AG08395 (cell line): ENCODE measurements at regions not wholly inside any gene's neighbourhood (a gene's known extent, or its start where the extent isn't known, plus 50 kb on each side); places are given as distances from the start of the nearest gene placed in this dataset.

Source experiments
- DNase-seq: peaks from one replicate; pipeline ENCODE4 v3.0.0; 2012; ENCODE audit warnings: mixed read lengths, low spot score

DNA sequence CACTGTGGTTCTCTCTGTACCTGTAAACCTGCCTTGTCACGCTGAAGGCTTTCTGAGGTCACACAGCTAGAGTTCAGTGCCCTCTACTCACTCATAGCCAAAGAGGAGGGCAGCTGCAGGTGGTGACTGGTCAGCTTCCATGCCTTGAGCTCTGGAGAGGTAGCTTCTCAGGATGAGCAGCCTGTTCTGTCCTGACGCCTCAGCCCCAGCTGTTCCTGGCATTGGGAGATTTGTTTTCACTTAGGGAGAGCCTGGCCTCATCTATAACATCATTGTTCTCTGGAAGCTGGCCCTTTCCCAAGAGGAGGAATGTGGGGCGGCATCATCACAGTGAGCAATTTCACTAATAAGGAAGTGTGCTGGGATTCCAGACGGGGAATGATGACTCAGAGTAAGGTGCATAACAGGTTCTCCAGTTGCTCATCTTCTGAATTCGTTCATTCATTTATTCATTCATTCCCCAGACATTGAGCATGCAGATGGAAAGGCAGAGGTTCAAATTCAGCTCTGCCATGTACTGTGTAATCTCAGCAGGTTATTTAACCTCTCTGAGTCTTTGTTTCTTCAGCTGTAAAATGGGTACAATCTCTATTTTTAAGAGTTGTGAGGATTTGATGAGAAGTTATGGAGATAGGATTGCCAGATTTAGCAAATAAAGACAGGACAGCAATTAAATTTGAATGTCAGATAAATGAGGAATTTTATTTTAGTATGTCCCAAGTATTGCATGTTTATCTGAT is 255.8 kb upstream of the CRY1 start:
- DNase-seq, result peak; percentile 81

DNA sequence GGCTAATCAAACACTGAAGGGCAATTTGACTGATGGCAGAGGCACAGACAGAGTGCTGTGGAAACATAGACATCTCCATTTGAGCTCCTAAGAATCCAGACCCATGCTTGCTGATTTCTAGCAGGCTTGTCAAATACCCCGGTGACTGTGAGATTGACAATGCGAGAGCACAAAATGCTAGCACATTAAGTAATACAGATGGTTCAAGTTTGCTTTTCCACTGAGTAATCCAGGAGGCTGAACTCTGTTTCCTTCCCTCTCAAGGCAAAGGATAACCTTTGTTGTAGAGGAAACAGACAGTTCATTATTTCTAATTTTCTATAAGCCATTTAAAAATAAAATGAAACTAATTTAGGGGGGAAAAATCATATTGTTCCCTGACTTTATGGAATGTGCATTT is 256.5 kb upstream of the CRY1 start:
- DNase-seq, result no peak

DNA sequence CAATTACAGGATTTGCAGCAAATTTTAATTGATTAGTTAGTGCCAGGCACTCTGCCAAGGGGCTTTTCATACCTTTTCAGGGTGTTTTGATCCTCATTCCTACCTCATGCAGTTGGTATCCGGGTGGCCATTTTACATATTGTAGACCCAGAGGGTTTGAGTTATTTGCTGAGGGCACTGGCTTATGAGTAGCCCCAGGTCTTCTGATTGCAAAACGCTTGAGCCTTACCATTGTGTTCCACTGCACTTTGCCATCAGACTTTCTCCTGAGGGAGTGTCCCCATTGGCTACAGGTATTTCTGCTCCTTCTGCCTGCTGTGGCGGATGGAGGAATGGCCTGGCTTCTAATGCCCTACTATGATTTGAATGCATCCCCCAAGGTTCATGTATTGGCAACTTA is 257.8 kb upstream of the CRY1 start:
- DNase-seq, result no peak

DNA sequence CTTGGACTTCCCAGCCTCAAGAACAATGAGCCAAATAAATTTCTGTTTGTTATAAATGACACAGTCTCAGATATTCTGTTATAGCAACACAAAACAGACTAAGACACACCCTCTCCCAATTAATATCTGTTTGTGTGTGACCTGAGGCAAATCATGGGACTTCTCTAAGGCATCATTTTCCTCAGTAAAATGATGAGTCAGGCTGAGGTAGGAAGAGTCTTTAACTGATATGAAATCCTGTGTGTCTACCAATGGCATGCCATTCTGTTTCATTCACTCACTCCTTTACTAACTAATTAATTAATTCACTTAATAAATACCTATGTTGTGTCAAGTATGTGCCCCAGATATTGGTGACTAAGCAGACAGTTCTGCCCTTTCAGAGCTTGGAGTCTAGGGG is 258.4 kb upstream of the CRY1 start:
- no peak for DNase-seq

DNA sequence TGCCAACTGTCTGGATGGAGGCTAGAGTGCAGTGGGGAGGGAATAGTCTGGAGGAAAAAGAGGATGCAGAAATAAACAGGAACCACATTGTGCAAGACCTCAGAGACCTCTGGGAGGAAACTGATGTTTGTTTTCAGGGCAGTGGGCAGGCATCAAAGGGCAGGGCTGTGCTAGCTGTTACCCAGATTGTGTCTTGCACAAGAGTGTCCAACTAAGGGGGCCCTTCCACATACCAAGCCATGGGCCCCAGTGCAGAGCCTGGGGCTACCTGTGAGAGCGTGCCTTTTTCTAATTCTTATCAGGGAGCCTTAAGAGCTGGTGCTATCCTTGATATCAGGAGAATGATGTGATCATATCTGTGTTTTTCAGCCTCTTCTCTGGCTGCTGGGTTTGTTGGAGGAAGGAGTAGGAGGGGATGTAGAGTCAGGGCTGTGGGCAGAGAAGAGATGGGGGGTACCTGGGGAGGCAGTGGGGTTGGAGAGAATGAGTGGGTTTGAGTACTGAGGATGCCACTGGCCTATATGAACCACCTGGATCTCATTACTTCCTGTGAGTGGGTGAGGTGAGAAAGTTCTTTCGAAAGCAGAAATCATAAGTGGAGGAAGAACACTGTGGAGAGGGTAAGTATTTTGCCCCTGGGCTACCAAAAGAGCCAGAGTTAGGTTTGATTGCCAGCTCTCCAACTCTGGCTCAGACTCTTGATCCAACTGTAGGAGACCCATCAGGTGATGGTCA is 259.2 kb upstream of the CRY1 start:
- no peak for DNase-seq

DNA sequence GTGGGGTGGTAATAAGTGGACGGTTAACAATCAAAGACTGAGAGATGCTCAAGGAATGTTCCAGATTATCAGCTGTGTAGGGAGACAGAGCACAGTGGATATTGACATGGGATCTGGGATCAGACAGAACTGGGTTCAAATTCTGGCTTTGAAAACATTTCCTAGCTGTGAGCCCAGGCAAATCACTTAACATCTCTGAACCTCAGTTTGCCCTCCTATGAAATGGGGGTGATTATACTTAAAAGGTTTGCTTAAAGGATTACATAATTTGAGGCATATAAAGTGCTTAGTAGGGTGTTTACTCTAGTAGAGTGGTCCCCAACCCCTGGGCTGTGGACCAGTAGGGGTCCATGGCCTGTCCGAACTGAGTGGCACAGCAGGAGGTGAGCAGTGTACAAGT is 260.0 kb upstream of the CRY1 start:
- no peak for DNase-seq

DNA sequence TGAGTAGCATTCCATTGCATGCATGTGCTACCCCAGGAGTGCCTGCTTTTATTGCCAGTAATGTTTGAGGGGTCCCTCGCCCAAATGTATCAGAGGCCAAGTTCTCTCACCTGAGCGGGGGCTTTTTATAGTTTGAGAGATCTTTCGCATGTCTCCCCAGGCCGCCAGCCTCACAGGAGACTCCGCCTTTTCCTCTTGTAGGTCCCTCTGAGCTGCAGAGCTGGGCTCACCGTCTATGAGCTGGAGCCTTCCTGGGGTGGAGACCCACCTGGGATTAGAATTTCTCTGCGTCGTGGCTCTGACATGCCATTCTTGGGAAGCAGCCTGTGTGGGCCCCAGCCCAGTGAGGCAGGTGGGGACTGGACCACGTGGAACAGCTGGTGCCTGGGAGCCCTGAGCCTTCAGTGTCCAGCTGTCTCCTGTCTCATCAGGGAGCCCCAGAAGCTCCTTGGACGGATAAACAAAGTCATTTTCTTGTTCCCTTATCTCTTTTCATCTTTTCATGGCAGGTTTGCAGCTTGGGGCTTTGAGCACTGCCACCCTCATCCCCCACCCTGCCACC is 261.7 kb upstream of the CRY1 start:
- DNase-seq, result no peak

DNA sequence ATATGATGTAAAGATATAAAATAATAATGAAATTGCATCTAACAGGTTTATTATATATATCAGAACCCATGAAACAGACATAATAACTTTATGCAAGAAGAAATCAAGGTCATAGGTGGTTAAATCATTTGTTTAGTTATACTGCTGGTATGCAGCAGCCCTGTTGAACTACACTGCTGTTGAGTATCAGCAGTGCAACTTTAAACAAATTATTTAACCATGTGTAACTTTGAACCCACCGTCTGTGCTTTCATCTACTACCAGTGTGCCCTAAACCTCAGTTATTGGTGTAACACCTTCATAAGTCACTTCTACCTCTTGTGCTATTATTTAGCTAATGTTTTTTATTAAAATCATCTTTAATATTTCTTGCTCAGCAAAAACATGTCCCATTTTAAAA is 262.3 kb upstream of the CRY1 start:
- DNase-seq, result no peak

DNA sequence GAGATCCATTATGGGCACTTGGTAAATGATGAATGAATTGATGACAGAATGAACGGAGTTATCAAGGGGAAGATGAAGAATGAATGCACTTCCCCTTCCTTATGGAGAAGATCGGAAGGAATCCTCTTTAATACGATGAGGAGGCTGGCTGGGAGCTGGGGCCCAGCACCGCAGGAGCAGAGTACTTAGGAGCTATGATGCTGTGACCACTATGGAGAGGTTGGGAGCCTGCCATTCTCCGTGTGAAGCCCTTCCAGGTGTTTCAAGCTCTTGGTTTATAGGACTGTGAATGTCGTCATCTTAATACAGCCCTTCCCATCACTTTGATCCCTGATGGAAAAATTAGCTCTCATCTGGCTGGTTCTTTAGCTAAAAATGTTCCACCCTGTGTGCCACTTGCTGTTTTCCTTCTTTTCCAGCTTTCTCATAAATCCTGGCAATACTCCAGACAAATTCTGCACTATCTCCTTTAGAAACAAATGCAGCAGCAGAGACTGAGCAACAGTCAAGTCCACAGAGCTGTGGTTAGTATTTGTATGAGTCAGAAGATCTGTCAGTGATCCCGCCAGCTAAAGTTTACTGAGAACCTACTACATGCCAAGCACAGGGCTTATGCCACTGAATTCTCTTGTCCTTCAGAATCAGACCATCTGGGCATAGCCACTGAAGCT is 263.1 kb upstream of the CRY1 start:
- peak; percentile 78 for DNase-seq

DNA sequence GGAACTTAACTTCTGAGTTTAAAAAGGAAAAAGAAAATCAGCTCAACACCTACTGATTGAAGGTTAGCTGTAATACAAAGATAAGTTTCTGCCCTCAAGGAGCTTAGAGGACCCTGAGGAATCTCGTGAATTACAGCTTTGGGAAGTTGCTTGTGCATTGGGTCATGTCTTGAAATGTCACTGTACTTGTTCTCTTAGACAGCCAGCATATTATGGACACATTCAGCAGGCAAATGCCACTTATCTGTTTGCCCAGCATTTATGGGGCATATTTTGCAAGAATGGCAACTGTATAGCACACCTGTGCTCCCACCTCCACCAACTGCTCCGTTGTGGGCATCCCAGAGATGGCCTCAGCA is 263.6 kb upstream of the CRY1 start:
- no peak for DNase-seq

DNA sequence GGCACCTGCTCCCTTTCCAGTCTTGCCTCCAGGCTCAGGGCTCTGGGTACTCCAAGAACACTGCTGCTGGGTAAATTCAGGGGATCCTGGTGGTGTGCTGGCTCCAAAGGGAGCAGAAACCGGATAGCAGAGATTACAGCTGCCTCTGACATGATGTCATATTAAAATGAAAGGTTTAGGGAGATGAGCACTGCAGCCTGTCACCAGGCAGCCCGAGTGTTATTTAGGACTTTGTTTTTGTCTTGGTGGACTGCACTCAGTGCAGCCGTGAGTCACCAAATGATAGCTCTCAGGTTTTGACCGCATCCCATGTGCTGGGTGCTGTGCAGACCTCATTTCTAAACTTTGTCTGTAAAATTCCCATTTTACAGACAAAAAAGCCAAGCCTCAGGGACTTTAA is 266.0 kb upstream of the CRY1 start:
- DNase-seq, result peak; percentile 76

DNA sequence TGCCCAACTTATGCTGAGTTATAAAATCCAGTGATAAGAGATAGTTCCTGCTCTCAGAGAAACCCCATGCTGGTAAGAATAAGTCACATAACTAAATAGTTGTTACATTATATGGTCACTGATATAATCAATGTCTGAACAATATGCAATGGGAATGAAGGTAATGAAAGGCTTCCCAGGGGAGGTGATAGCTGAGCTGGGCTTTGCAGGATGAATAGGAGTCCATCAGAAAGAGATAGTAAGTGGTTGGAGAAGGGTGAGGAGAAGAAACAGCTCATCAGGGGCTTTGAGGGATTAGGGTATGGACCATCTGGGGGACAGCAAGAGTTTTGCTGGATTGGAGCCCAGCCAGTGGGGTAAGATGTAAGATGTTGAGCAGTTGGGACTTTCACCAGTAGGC is 266.7 kb upstream of the CRY1 start:
- no peak for DNase-seq

DNA sequence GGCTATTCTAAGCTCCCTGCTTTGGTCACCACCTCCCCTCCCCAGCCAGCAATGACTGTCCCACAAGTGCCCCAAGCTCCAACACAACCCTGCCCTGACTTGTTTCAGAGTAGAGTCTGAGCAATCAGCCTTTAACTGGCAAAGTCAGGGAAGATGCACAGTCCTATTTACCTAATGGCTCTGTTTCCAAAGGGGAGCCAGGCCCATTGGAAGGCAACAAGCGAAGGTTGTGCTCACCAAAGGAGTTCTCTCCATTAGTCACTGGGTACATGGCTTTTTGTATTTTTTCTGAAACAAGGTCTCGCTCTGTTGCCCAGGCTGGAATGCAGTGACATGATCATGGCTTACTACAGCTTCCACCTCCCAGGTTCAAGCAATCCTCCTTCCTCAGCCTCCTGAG is 267.1 kb upstream of the CRY1 start:
- DNase-seq, result no peak

DNA sequence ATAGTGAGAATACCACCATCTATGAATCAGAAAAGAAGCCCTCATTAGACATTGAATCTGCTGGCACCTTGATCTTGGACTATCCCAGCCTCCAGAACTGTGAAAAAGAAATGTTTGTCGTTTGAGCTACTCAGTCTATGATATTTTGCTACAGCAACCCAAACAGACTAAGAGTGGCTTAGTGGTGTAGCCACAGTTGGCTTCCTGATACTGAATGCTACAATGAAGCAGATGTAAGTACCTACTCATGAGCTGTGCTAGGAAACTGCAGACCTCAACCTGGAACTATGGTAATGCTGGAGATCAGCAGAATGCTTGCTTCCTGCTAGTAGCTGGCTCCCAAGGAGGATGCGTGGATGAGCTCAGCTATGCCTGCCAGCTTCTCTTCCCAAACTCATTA is 268.6 kb upstream of the CRY1 start:
- no peak for DNase-seq

DNA sequence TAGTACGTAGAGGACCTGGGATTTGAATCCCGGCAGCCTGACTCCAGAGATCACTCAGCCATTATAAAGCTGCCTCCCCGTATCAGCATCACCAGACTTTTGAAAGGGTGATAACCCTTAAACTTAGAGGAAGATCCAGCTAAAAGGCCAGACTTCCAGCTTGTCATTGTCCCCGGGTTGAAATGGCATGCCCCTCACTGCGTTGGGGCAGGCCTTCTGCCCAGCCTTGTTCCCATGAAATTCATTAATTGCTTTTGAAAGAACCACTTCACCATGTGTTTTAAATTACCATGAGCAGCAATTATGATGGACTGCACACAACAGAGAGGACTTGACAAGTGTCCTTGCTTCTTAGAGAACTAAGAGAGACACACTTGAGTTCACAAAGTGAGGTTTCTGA is 269.6 kb upstream of the CRY1 start:
- no peak for DNase-seq

DNA sequence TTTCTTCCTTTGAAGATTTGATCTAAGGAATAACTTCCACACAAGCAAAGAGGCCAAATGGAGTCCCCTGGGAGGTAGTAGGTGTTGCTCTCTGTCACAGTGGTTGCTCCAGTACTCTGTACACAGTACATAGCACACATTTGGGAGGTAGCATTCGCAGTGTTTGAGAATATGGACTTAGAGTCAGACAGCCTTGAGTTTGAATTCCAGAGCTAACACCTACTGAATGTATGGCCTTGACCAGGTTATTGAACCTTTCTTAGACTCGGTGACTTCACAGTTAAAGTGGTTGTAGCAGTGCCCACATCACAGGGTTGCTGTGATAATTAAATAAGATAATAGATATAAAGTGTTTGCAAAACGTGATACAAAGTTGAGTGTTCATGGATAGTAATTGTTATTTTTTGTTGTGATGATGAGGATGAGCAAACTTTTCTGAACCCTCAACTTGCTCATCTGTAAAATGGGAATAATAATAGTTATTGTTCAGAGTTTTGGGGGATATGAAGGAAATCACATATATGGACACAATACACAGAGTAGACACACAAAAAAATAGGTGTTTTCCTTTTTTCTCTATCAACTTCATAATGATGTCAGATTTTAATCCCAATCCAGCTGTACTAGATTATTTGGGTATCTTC is 271.6 kb upstream of the CRY1 start:
- no peak for DNase-seq

DNA sequence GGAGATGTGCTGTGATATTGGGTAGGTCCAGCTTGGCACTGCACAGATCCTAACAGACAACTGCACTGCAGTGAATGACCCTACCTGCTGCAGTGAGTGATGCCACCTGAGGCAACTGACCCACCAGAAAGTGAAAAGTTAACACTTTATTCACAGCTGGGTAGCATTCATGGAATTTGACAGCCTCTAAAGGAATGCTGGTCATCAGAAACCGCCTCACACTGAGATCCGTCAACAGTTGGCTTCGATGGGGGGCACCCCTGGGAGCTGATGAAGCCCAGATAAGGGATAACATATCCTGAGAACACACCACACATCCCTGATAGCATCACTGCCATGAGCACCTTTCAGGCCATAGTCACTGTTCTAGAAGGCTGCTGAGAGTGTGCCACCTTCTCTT is 272.4 kb upstream of the CRY1 start:
- no peak for DNase-seq

DNA sequence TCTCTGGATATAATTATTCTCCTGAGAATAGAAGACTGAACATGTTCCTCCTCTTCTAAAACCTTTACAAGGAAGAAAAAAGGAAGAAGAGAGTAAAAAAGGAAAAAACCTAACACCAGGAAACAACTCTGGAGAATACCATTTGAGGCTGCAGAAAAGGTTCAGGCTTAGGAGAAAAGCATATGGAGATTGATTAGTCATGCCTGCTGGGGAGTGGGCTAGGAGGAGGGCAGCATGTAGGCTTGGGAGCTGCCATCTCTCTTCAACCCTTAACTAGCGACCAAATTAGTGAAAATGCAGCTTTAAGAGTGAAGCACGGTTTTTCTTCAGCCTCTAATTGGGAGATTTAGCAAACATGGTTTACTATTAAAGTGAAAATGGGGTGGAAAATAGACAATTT is 273.0 kb upstream of the CRY1 start:
- no peak for DNase-seq

DNA sequence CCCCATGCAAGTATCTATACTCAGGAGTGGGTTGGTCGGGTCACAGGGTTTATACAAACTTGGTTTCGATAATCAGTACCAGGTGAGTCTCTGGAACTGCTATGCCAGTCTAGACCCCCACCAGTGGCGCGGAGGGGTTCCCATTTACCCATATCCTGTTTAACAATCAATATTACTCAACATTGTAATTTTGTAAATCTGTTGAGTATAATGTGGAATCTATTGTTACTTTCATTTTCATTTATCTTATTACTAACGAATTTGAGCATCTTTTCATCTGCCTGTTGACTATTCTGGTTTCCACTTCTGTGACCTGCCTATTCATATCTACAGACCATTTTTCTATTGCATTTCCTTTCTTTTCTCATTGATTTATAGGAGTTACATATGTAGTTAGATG is 275.2 kb upstream of the CRY1 start:
- no peak for DNase-seq

DNA sequence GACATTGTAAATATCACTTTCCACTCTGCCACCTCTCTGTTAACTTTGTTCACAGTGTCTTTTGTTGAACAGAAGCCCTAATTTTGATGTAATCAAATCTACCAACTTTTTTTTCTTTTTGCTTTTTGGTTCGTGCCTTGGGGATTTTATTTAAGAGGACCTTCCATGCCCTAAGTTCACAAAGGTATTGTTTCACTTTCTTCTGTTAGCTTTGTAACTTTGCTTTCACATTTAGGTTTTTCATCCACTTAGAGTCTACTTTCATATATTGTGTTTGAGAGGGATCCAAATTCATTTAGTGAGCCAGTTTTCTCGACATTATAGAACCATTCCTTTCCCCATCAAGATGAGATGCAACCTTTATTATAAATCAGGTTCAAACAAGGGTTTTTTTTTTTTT is 275.7 kb upstream of the CRY1 start:
- no peak for DNase-seq

DNA sequence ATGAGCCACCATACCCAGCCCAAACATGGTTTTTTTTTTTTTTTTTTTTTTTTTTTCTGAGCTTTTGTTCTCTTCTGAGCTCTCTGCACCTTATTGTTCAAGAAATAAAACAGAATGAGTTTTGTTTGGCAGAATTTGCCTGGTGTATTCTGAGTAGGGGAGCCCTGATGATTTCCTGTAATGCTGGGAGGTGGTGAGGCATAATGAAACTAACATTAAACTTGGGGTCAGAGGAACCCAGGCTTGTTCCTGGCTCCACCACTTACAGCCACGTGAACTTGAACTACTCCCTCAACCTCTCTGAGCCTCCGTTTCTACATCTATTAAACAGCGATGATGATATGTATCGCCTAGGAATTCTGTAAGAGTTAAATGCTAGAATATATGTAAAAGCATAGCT is 276.3 kb upstream of the CRY1 start:
- DNase-seq, result no peak

DNA sequence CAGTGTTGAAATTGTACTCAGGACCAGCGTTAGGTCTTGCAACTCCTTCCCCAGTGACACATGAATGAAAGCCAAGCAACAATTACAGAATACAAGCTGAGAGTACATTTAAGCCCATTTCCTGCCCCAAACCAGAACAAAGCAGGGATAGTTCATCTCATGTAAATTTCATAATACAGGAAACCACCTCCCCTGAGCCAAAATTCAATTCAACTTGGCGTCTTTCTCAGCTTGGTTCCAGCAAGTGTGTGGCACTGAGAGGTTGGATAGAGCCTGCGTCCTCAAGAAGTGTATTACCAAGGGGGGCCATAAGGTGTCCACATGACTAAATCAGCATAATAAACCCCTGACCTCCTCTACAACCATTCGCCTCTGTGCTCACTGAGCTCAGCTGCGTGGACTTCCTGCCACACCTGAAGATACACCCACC is 278.9 kb upstream of the CRY1 start:
- DNase-seq, result peak; percentile 6
